CD4-positive, alpha-beta T cell treated with Interleukin-15 for 1 hour (primary cell): ENCODE measurements at regions not wholly inside any gene's neighbourhood (a gene's known extent, or its start where the extent isn't known, plus 50 kb on each side); places are given as distances from the start of the nearest gene placed in this dataset.

ENCODE experiments used
- DNase-seq: peaks from one replicate; pipeline ENCODE4 v3.0.0-alpha.2; 2020

DNA sequence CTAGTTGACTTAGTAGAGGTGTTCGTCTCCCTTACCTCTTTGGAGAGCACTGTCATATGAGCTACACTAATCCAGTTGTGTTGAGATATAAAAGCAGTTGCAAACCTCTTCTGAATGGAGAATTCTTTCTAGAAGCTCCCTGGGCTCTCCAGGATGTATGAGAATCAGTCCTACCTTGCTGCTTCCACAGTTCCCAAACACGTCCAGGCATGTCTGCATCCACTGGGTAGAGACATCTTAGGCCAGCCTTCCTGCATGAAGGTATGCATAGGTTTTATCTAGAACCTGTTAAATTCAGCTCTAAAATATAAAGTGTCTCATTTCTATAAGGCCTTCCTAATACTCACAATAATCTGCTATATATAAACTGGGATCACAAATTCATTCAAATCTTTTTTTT, 297.7 kb downstream of the CDC5L start:
- no peak for DNase-seq

DNA sequence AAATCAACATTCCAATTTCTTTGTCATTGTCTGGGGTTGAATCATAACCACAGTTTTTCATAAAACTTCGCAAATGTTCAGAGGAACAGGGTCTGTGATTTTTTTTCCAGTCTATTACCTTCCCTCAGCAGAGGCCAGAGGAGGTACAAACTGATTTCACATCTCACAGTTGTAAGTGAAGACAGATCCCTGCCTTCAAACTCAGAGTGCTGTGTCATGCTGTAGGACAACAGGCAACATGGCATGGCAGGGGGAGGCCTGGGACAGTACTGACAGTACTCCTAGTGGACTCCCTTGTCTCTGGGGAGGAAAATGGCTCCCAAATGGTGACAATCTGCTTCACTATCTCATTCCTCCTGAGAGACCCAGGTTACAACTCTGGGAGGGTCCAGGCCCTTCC, 308.6 kb downstream of the CDC5L start:
- DNase-seq, result no peak

DNA sequence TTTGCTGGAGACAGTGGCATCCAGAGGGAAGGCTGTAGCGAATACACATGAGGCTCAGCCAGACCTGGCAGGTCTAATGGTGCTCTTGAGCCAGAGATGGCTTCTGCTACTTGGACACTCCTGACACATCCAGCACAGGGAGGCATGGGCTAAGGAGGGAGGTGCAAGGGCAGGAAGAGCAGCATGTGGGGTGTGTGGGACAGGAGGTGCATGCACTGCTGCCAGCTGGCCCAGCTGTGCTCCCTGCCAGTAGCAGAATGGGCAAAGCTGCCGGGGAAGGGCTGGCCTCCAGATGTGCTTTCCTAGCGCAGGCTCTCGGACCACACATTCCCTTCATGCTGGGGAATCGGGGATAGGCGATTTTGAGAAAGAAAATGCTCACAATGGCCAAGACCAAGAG, 309.2 kb downstream of the CDC5L start:
- DNase-seq, result no peak

DNA sequence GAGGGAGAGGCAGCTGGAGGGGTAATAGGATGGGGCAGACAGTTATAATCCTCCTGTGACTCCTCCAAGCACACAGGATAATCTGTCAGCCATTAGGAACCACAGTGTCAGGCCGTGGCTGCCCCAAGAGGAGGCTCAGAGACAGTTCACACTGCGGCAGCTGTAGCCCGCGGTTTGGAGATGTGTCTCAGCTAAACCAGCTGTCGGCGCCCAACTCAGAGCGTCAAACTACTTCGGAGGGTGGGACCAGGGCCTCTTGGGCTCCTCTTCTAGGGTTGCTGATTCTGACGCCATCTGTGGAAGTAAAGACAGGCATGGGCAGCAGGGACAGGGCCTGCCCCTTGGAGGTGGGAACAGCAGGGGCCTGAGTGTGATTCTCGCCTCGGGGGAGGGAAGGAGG, 309.8 kb downstream of the CDC5L start:
- DNase-seq, result no peak

DNA sequence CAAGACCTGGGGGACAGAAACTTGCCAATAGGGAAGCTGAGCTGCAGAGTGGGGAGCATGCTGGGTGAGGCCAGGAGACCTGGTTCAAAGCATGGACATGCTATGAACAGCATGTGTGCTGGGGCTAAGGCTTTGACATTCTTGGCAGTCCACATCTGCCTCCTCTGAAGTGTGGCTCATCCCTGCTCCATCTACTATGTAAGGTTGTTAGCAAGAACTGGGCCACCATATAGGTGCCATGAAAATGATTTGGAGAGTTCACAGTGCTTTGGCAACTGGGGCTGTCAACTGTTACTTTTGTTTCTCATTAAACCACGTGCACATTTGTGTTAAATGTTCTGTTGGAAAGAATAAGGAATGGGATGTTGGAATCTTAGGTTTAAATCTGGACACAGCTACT, 311.1 kb downstream of the CDC5L start:
- no peak for DNase-seq

DNA sequence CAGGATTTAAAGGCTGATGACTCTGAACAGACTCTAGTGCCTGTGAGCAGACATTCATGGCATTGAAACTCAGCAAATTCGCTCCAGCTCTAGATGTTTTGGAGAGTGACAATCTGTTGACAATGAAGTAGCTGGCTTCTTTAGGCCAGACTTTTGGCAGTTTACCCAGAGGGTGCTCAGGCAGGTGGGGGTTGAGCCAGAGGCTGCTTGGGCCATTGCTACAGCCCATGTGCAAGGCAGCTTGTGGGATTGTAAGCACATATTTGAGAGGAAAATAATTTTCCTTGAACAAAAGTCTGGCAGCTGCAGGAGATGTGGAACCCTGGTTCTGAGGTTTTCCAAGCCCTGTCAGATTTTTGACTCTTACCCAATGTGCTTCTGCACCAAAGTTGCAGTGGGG, 311.6 kb downstream of the CDC5L start:
- DNase-seq, result no peak

DNA sequence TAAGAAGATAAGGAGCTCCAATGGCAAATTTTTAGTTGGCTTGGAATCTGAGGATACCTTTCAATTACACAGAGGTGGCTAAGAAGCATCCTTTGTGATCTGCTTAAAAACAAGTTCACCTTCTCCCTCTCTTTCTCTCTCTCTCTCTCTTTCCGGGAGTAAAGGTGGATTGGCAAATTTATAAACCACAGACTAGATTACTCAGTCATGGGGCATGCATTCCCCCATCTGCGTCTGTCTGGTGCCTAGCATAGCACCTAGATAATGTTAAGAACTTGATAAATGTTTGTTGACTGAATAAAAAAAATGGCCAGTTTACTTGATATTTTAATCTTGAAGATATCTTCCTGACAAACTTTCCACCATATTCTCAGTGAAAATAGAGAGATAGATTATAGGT, 312.3 kb downstream of the CDC5L start:
- DNase-seq, result no peak

DNA sequence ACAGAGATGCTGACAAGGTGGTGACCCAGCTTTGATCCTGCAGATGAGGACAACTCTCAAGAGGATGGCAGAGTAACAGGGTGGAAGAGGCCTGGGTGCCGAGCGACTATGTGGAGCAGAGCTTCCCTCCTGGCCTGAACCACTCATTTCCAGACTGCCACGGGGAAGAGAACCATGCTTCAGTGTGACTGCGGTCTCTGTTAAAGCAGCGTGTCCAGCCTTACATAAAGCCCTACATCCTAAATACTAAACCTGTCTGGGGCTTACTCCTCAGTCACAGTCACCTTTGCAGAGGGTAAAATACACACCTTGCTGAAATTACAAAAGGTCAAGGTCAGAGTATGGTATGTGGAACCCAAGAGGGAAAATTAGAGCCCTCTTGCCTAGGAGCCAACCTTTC, 312.9 kb downstream of the CDC5L start:
- no peak for DNase-seq

DNA sequence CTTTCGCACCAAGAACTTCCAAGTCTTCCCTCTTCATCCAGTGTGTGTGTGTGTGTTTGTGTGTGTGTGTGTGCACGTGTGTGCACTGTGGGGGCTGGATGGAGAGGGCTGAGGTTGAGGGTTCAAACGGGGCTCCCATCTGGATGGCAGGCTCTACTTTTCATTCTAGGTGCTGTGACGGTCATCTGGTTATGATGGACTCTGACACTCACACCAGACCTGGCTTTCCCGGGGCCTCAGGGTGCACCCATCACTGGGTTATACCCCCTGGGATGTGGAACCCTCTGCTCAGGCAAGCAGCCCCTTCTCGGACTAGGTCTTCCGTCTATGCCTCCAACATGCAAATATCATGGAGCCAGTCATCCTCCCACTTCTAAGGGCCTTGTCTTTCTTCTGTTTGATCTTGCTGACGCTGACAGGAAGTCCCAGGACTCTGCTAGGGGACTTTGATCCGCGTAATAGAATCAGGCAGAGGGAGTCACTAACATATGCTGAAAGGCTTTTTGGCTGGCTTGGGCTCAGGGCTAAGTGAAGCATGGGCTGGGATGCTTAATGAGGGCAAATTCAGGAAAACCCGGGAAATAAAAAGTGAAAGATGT, 313.6 kb downstream of the CDC5L start:
- no peak for DNase-seq

DNA sequence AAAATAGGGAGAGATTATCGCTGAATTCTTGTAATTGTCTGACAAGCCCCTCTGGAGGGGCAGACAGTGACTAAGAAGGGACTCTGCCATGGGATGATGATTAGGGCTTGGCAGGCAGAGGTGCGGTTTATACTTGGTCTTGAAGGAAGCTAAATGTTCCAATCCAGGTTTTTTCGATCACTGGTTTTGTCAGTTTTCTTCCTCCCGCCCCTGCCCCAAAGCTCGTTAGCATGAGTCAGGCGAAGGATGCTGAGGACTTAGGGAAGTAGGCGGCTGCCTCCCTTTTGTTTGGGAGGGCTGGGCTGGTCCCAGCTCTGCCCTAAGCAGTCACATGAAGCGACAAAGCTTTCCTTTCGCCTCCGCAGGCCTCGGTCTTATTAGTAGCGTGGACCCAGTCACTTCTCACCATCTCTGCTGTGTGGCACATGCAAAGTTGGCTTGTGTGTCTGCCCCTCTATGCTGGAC, 314.2 kb downstream of the CDC5L start:
- DNase-seq, result no peak

DNA sequence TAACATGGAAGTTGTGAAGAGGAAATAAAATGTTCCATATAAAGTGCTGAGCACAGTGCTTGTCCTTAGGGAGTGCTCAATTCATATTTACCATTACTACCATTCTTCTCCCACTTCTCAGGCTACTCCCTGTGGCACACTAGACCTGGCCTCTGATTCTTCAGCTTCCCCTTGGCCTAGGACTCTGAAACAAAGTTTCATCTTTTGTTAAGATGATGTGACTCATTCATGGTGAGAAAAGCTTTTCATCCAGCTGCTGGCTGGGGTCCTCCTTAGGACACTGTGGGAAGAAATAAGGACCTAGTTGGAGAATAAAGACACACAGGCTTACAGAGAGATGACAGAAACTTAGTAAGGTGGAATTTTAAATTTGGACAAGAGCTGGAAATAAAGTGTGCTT, 314.8 kb downstream of the CDC5L start:
- DNase-seq, result no peak

DNA sequence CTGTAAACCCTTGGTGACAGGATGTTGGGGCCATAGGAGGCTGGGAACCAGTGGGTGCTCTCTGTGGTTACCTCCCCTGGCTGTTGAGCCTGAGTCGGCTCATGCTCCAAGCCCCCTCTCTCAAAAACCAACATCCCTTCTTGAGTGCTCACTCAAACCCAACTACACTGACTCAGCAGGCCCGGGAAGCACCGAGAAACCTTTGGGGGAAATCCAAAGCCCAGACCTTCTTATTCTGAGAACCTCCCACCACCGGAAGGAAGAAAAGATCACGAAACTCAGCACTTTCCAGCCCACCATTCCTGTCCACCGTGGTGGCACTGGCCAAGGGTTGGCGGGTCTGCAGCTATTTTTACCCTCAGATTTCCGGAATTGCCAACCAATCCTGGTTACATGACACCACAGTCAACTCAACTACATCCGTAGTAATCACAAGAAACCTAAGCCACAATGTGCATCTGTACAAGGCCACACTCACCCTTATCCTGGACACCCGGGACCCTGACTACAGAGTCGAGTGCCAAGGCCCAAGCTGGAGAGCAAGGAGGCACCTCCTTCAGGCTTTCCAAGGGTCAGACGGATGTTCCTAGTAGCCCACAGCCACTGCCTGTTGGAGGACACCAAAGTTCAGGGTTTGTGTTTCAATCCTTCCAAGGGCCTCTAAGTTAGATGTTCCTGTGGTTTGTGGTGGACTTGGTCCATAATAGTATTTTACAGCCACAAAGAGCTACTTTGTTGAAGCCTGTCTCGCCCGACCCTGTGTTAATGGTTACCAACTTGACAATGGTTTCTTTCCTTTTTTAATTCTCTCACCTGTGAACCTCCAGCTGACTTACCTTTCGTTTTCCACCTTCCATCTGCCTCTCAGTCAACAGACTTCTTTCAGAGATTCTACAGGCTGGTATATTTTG, 317.0 kb downstream of the CDC5L start:
- no peak for DNase-seq

DNA sequence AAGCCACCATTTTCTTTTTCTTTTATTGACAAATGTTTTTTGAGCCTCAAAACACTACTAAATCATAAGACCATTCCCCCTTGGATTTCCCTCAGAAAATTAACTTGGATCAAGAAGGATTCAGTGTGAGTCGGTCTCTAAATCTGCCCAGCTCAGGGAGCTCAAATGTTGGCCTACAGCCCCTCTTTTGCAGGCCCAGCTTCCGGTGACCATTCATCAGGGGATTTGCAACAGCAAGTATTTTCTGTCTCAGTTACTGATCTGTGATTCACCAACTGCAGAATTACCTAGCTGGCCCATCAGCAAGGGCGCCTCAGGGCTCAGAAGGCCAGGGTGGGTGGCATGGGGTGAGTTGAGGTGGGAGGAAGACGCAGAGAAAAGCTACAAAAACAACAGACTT, 318.1 kb downstream of the CDC5L start:
- DNase-seq, result no peak

DNA sequence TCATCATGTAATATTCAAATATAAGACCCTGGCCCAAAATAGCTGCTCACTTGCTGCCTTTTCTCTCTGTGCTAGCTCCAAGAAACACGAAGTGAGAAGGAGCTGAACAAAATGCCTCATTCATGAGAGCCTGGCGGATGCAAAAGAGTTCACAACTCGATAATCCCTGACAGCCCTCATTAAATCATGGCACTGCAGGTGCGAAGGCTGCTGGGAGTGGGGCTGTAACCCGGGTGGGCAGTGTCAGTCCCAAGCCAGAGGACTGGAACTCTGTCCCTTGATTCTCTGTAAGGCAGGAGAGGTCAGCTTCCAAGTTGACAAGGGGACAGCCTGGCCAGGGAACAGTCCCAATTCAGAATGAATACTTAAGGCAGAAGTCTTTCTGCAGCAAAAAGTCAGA, 318.5 kb downstream of the CDC5L start:
- DNase-seq, result no peak

DNA sequence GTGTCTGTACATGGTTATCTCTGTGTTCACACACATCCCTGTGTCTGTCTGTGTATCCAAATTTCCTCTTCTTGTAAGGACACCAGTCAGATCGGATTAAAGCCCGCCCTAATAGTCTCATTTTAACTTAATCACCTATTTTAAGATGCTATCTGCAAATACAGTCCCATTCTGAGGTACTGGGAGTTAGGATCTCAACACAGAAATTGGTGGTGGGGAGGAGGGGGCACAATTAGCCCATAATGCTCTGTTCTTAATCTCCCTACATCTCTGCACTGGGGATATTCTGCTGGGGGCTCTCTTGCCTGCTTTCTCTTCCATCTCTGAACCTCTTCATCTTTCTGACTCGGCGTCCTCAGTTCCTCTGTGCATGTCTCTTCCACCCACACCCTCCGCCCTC, 320.7 kb downstream of the CDC5L start:
- no peak for DNase-seq

DNA sequence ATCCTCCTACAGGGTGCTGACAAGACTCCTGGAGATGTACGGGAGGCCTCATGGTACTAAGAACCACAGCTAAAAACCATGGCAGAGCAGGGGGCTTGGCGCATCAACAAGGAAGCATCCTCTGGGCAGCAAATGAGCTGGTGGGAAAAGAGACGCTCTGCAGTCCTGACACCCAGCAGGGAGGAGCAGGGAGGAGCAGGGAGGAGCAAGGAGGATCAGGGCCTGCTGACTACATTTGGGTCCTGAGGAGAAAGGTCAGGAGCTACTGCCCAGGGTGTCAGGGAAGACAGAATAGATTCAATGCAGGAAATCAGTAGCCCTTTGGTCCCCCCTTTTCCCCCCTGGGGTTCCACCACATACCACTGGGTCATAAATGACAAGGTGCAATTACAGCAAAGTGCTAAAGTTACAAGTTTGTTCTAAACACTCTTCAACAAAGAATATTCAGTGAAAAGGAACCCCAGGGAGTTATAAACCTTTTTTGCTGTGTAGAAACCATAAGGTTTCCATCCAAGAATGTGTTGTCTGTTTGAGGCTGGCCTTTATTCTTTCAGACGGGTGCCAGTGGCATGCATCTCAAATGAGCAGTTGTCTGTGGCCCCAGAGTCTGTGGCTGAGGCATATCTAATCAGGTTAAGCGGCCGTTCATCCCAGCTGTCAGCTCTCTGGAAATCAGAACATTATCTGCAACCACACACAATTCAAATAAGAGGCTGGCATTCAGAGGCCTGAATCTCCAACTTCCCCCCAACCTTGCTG, 325.0 kb downstream of the CDC5L start:
- no peak for DNase-seq

DNA sequence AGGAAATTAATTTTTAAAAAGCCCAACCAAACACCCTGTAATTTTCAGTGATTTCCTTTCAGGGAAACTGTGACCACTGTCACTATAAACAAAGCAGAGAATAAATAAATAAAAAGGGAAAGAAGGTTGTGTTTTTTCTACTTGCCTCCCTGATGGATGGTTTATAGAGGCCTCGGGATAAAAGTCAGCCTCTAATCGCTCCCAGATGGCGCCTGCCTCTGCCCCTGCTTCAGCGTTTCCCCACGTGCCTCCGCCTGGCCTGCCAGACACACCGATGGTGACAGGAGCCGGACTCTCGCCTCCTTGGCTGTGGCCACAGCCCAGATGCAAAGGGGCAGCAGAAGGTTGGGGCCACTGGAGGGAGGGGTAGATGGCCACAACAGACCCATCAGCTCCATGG, 327.7 kb downstream of the CDC5L start:
- no peak for DNase-seq

DNA sequence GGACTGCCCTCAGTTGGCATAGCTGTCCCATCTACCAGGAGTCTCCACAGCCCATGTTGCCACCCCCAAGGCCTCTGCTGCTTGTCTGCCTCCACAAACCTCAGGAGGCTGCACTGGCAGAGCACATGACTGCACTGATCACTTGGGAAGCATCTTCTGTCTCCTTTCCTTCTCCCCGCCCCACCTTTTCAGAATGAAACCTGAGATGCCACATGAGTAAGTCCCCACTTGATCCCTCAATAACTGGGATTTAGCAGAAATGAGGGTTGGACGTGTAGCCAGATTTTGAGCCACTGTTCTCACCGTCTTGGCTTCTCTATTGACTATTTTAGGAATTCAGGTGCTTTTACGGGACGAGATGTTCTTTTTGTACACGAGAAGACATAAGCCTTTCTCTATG, 328.4 kb downstream of the CDC5L start:
- no peak for DNase-seq

DNA sequence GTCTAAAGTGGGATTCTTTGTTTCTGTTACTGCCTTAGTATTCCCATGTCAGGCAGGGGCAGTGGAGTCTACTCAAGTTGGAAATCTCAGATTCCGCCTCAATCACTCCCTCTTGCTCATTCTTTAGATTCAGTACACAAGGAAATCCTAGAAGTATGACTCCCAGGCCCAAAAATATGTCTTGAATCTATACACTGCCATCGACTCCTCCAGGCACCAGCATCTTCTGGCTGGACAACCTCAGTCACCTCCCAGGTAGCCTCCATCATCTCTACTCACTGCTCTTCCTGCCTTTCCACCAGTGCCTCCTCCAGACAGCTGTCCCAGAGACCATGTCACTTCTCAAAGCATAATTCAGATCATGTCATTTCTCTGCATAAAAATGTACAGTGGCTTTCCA, 329.9 kb downstream of the CDC5L start:
- DNase-seq, result no peak

DNA sequence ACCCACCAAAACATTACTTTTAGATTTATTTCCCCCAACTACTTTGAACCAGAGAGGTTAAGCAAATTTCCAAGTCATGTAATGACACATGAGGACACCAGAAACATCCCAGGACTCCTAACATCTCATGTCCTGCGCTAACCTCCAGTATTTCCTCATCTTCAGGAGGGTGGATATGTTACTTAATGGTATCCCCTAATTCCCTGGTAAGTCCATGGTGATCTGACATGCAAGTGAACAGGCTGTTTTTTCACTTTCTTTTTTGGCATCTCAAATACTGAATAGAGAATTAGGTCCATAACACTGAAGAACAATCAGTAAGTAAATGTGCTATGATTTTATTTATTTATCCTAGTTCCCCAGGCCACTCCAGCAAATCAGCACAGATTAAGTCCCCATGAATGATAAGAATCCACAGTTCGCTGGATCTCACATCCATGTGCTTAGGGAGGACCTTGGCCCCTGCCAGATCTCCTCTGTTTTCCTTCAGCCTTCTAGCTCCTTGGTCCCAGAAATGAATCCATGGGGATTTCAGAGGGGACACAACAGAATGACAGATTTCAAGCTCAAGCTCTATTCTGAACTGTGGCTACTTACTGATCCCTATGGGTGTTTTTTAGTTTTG, 334.6 kb downstream of the CDC5L start:
- no peak for DNase-seq

DNA sequence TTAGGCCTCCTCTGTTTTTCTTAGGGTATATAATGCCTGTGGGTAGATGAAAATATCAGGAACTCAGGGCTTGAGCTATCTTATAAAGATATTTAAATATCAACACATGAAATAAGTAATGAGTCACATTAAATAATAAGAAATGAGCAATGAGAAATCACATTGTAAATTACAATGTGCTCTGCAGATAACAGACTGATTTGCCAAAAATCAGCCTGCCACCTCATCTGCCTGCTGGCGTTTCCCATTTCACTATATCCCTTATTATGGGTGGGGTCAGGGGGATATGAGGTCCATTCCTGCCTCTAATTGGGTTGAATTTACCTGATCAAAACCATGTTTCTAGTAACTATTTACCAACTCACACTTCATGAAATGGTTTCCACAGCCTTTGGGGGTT, 335.2 kb downstream of the CDC5L start:
- DNase-seq, result no peak

DNA sequence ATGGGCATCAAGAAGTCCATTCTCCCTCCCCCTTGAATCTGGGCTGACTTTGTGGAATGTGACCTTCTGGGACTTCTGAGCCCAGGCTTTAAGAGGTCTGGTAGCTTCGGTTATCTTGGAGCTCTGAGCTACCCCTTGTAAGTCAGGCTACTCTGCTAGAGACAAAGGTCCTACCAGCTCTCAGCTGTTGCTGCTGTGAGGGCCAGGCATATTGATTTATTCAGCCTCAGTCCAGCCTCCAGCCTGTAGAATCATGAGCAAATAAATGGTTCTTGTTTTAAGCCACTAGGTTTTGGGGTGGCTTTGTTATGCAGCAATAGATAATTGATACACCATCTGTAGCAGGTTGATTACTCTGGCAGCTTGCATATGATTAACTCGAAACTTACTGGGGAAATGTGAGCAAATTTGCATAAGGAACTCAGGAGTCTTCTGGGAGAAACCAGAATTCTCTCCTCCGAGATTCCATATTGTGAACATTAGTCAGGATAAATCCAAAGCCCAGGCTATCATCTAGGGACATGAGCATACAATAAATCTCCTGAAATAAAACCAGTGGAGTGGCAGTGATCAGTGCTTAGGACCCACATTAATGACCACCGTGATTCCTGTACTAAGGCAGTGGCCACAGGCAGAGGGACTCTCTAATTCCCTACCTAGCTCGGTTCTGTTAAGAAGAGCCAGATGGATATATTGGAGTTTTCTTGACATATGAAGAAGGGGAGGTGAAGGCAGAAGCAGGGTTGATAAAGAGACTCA, 336.1 kb downstream of the CDC5L start:
- DNase-seq, result no peak

DNA sequence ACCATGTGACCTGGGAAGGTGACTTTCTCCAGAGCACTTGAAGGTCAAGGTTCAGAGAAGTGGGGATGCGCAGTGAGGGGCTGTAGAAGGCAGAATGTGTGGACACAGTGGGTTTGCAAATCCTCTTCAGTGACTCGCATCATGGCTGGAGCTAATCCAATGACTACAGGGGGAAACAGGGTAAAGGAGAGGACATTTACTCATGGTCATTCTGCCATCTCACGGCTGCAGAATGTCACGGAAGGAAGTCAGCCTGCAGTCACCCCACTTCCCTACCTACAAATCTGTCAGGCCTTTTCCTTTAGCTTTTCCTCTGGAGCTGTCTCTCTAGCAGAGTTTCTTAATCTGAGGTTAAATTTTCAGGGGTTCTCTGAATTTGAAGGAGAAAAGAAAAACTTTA, 337.6 kb downstream of the CDC5L start:
- DNase-seq, result no peak
